ENCODE measurements at regions not wholly inside any gene's neighbourhood (a gene's known extent, or its start where the extent isn't known, plus 50 kb on each side); places are given as distances from the start of the nearest gene placed in this dataset.

- DNase-seq: no peak
- Histone ChIP-seq H3K27me3 (no peaks in the 10 kb centered on the region), H3K4me1 (no peaks in the 10 kb centered on the region), H3K9me3 (no peaks in the 10 kb centered on the region), H3K4me3 (no peak overlapping the region), H3K27ac (no peak overlapping the region), H3K36me3 (no peaks in the 10 kb centered on the region)
- intact Hi-C loops (cut with DNase I; ENCODE audit: low total_unique reads): no loop called here
- TF ChIP-seq, protein P1, sequence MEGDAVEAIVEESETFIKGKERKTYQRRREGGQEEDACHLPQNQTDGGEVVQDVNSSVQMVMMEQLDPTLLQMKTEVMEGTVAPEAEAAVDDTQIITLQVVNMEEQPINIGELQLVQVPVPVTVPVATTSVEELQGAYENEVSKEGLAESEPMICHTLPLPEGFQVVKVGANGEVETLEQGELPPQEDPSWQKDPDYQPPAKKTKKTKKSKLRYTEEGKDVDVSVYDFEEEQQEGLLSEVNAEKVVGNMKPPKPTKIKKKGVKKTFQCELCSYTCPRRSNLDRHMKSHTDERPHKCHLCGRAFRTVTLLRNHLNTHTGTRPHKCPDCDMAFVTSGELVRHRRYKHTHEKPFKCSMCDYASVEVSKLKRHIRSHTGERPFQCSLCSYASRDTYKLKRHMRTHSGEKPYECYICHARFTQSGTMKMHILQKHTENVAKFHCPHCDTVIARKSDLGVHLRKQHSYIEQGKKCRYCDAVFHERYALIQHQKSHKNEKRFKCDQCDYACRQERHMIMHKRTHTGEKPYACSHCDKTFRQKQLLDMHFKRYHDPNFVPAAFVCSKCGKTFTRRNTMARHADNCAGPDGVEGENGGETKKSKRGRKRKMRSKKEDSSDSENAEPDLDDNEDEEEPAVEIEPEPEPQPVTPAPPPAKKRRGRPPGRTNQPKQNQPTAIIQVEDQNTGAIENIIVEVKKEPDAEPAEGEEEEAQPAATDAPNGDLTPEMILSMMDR (IDR thresholded peaks at IDR 0.05): no peak
- no peak for TF ChIP-seq POLR2A (IDR thresholded peaks at IDR 0.05)
Observed at GRCh38 chr2:41743324-41743723, 304.5 kb upstream of the PKDCC start.

GRCh38 chr2:41750829-41751228, 297.0 kb upstream of the PKDCC start:
- DNase-seq: no peak
- Histone ChIP-seq H3K36me3 (no peaks in the 10 kb centered on the region), H3K4me3 (no peak overlapping the region), H3K9me3 (no peaks in the 10 kb centered on the region), H3K27me3 (no peaks in the 10 kb centered on the region), H3K27ac (no peak overlapping the region), H3K4me1 (no peaks in the 10 kb centered on the region)
- TF ChIP-seq, protein P1 (IDR thresholded peaks at IDR 0.05): no peak
- TF ChIP-seq POLR2A (IDR thresholded peaks at IDR 0.05): no peak
- intact Hi-C loops (cut with DNase I; ENCODE audit: low total_unique reads): no loop called here

DNA sequence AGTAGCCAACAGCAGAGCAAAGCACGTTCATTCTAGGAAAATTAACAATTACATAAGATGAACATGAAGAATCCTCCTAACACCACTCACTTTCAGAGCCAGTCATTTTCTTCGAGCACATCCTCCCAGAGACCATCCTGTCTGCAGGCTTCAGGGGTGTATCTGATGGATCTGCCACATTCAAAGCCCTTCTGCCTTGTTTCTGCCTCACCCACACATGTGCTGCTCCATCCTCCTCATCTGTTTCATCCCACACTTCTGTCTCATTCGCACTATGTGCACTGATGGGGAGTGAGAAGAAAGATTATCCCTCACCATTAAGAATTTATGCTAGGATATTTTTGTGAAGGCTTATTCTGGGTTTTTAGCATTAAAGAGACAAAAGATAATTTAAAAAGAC, 287.9 kb upstream of the PKDCC start:
- DNase-seq: no peak
- no peaks in the 10 kb centered on the region for H3K27me3 ChIP-seq
- no peaks in the 10 kb centered on the region for H3K9me3 ChIP-seq
- no peak overlapping the region for H3K27ac ChIP-seq
- TF ChIP-seq, protein P1 (IDR thresholded peaks at IDR 0.05): no peak
- no peak for TF ChIP-seq POLR2A (IDR thresholded peaks at IDR 0.05)
- H3K4me1 ChIP-seq: no peaks in the 10 kb centered on the region
- H3K36me3 ChIP-seq: no peaks in the 10 kb centered on the region
- H3K4me3 ChIP-seq: no peak overlapping the region
- intact Hi-C loops (cut with DNase I; ENCODE audit: low total_unique reads): no loop called here

DNA sequence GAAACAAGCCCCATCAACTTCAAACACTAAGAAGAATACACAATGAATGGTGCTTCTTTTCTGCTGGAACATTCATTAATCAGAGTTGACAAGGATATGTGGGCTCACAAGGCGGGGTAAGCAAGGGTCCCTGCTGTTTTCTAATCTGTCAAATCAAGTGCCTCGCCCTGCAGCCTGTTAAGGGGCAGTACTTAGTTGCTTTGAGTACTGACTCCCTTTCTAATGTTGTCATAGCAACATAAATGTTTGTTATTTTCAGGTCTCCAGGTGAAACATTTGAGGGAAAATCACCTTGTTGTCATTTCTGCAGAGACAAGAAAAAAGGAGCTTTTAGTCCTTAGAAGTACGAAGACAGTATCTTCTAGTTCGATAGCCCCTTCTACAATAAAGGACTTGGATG, 284.7 kb upstream of the PKDCC start:
- no peak for TF ChIP-seq POLR2A (IDR thresholded peaks at IDR 0.05)
- TF ChIP-seq, protein P1 (IDR thresholded peaks at IDR 0.05): no peak
- intact Hi-C loops (cut with DNase I; ENCODE audit: low total_unique reads): no loop called here

GRCh38 chr2:41764131-41764530, 283.7 kb upstream of the PKDCC start:
- TF ChIP-seq POLR2A (IDR thresholded peaks at IDR 0.05): no peak
- TF ChIP-seq, protein P1 (IDR thresholded peaks at IDR 0.05): no peak
- intact Hi-C loops (cut with DNase I; ENCODE audit: low total_unique reads): no loop called here
- no peaks in the 10 kb centered on the region for H3K36me3 ChIP-seq
- no peak overlapping the region for H3K4me3 ChIP-seq
- no peaks in the 10 kb centered on the region for H3K27me3 ChIP-seq
- H3K9me3 ChIP-seq: no peaks in the 10 kb centered on the region
- DNase-seq: no peak
- H3K27ac ChIP-seq: no peak overlapping the region
- no peaks in the 10 kb centered on the region for H3K4me1 ChIP-seq

More for the DNA sequence above, 284.7 kb upstream of the PKDCC start:
- DNase-seq: no peak
- no peaks in the 10 kb centered on the region for H3K9me3 ChIP-seq
- no peaks in the 10 kb centered on the region for H3K4me1 ChIP-seq
- no peak overlapping the region for H3K27ac ChIP-seq
- H3K27me3 ChIP-seq: no peaks in the 10 kb centered on the region
- no peak overlapping the region for H3K4me3 ChIP-seq
- no peaks in the 10 kb centered on the region for H3K36me3 ChIP-seq

Measured in uterus (tissue), 3 donors.